ENCODE measurements at regions not wholly inside any gene's neighbourhood (a gene's known extent, or its start where the extent isn't known, plus 50 kb on each side); places are given as distances from the start of the nearest gene placed in this dataset.

- TF ChIP-seq POLR2A (IDR thresholded peaks at IDR 0.05; ENCODE audit: low read depth, low read length) (no peak), POLR2AphosphoS5 (IDR thresholded peaks at IDR 0.05; ENCODE audit: low read depth, low read length) (no peak)
Observed at GRCh38 chr13:84399320-84400085, 517.2 kb upstream of the SLITRK1 start.
